Gastrocnemius medialis (tissue), 4 donors: ENCODE measurements at regions not wholly inside any gene's neighbourhood (a gene's known extent, or its start where the extent isn't known, plus 50 kb on each side); places are given as distances from the start of the nearest gene placed in this dataset.

Source experiments
- POLR2A ChIP-seq, 2 donors: fragments of 450-650 bp; IDR thresholded peaks; one replicate each; pipeline ENCODE4 v1.6.1; 2017; ENCODE audit warnings: antibody characterized with exemption in 2 of 2, mild to moderate bottlenecking in 2 of 2, moderate library complexity in 2 of 2
- TF ChIP-seq, protein P1 (sequence below), 5 experiments: fragments of 450-650 bp in 3 of 5; fragments of 200-600 bp in 2 of 5; sonication (generic) in 2 of 5; IDR thresholded peaks in 4 of 5; conservative IDR thresholded peaks in 1 of 5; 1 replicate in 4 of 5; 2 replicates in 1 of 5; pipeline ENCODE4 v1.5.1; 2016 to 2019; ENCODE audit warnings: antibody characterized with exemption in 5 of 5, mild to moderate bottlenecking in 3 of 5, moderate library complexity in 3 of 5

GRCh38 chr6:85000001-85000400 lies 235.6 kb upstream of the TBX18 start:
- TF ChIP-seq, protein P1, sequence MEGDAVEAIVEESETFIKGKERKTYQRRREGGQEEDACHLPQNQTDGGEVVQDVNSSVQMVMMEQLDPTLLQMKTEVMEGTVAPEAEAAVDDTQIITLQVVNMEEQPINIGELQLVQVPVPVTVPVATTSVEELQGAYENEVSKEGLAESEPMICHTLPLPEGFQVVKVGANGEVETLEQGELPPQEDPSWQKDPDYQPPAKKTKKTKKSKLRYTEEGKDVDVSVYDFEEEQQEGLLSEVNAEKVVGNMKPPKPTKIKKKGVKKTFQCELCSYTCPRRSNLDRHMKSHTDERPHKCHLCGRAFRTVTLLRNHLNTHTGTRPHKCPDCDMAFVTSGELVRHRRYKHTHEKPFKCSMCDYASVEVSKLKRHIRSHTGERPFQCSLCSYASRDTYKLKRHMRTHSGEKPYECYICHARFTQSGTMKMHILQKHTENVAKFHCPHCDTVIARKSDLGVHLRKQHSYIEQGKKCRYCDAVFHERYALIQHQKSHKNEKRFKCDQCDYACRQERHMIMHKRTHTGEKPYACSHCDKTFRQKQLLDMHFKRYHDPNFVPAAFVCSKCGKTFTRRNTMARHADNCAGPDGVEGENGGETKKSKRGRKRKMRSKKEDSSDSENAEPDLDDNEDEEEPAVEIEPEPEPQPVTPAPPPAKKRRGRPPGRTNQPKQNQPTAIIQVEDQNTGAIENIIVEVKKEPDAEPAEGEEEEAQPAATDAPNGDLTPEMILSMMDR (IDR thresholded peaks at IDR 0.05 in 4 of 5, conservative IDR thresholded peaks at IDR 0.05 in 1 of 5) = no peak
- no peak for TF ChIP-seq POLR2A (IDR thresholded peaks at IDR 0.05)
